SU-DHL-6 (cell line): ENCODE measurements at regions not wholly inside any gene's neighbourhood (a gene's known extent, or its start where the extent isn't known, plus 50 kb on each side); places are given as distances from the start of the nearest gene placed in this dataset.

Experiments
- H2AFZ ChIP-seq: fragments of 200-600 bp; sonication (generic); 2 replicates; pipeline ENCODE4 v1.6.1; 2014; ENCODE audit warnings: low read depth, mild to moderate bottlenecking, moderate library complexity, mixed read lengths, antibody characterized with exemption, low read length; ENCODE audit not compliant: severe bottlenecking
- H3F3A ChIP-seq: fragments of 200-600 bp; shearing (Covaris generic); 2 replicates; pipeline ENCODE4 v1.6.0; 2016; ENCODE audit warnings: antibody characterized with exemption, mild to moderate bottlenecking; ENCODE audit not compliant: insufficient read depth
- H3K27ac ChIP-seq: fragments of 200-600 bp; sonication (generic); 2 replicates; pipeline ENCODE4 v1.5.1; 2016; ENCODE audit warnings: low read depth, mild to moderate bottlenecking, low read length, moderate library complexity, mixed read lengths
- H3K27me3 ChIP-seq: fragments of 200-600 bp; sonication (generic), shearing (Covaris generic); 2 replicates; pipeline ENCODE4 v1.6.0; 2014; ENCODE audit warnings: mild to moderate bottlenecking, low read length
- H3K36me3 ChIP-seq: fragments of 200-600 bp; sonication (generic); 2 replicates; pipeline ENCODE4 v1.6.1; 2014; ENCODE audit warnings: mild to moderate bottlenecking, low read length, mixed read lengths
- H3K4me2 ChIP-seq: fragments of 300-600, 200-600 bp; shearing (Covaris generic), sonication (generic); 2 replicates; pipeline ENCODE4 v1.6.0; 2014; ENCODE audit warnings: low read length, low read depth, mild to moderate bottlenecking; ENCODE audit not compliant: poor library complexity, severe bottlenecking
- H3K4me3 ChIP-seq: fragments of 200-600 bp; sonication (generic); 2 replicates; pipeline ENCODE4 v1.5.1; 2014; ENCODE audit warnings: antibody characterized with exemption, low read length, mild to moderate bottlenecking, mixed read lengths; ENCODE audit not compliant: insufficient read depth, poor library complexity, severe bottlenecking
- H3K79me2 ChIP-seq: fragments of 200-600 bp; sonication (generic); 2 replicates; pipeline ENCODE4 v1.6.1; 2014; ENCODE audit warnings: mild to moderate bottlenecking, low read length, moderate library complexity; ENCODE audit not compliant: insufficient read depth
- H3K9ac ChIP-seq: fragments of 200-600 bp; sonication (generic); 2 replicates; pipeline ENCODE4 v1.7.0; 2014; ENCODE audit warnings: mild to moderate bottlenecking, low read length
- H3K9me2 ChIP-seq: fragments of 200-600 bp; sonication (generic); replicated peaks from 2 replicates; pipeline ENCODE4 v1.6.1; 2014; ENCODE audit warnings: low read length; ENCODE audit not compliant: insufficient read depth
- H3K9me3 ChIP-seq: fragments of 200-600 bp; sonication (generic); 2 replicates; pipeline ENCODE4 v1.6.1; 2014; ENCODE audit warnings: low read length, mixed read lengths; ENCODE audit not compliant: insufficient read depth
- H4K20me1 ChIP-seq: fragments of 200-600 bp; sonication (generic); 2 replicates; pipeline ENCODE4 v1.6.1; 2014; ENCODE audit warnings: low read depth, mild to moderate bottlenecking, antibody characterized with exemption, low read length, moderate library complexity, mixed read lengths
- CTCF ChIP-seq: fragments of 200-600 bp; sonication (generic); IDR thresholded peaks from one replicate; pipeline ENCODE4 v1.5.1; 2017; ENCODE audit warnings: antibody characterized with exemption, mild to moderate bottlenecking, low read length, moderate library complexity; ENCODE audit not compliant: insufficient read depth, poor library complexity, severe bottlenecking
- EZH2phosphoT487 ChIP-seq: fragments of 200-600 bp; sonication (generic), shearing (Covaris generic); conservative IDR thresholded peaks from 2 replicates; pipeline ENCODE4 v1.6.1; 2018; ENCODE audit warnings: mild to moderate bottlenecking, antibody characterized with exemption, low read length, moderate library complexity, mixed read lengths

- H3K4me2 ChIP-seq = no peak overlapping the region
- H3K9me2 ChIP-seq = no peaks in the 10 kb centered on the region
- H3K79me2 ChIP-seq = no peaks in the 10 kb centered on the region
- TF ChIP-seq CTCF (no peak), EZH2phosphoT487 (no peak)
- no peaks in the 10 kb centered on the region for H4K20me1 ChIP-seq
- H3K9ac ChIP-seq = no peak overlapping the region
- H3K27me3 ChIP-seq = no peaks in the 10 kb centered on the region
- H3K4me3 ChIP-seq = no peak overlapping the region
- H3K27ac ChIP-seq = no peak overlapping the region
- H3F3A ChIP-seq = no peaks in the 10 kb centered on the region
- no peaks in the 10 kb centered on the region for H3K9me3 ChIP-seq
- no peaks in the 10 kb centered on the region for H3K36me3 ChIP-seq
- no peak overlapping the region for H2AFZ ChIP-seq
These were observed 181.5 kb upstream of the ACVR2A start for GRCh38 chr2:147663153-147663961.

DNA sequence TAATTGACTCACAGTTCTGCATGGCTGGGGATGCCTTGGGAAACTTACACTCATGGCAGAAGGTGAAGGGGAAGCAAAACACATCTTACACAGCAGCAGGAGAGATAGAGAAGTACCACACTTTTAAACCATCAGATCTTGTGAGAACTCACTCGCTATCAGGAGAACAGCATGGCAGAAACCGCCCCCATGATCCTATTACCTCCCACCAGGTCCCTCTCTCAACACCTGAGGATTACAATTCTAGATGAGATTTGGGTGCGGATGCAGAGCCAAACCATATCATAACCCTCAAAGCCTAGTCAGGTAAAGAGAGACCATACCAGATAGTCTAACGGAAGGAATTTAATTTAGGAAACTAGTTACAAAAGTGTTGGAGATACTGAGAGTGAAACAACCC lies 182.6 kb upstream of the ACVR2A start:
- no peak overlapping the region for H2AFZ ChIP-seq
- no peaks in the 10 kb centered on the region for H4K20me1 ChIP-seq
- H3K79me2 ChIP-seq = no peaks in the 10 kb centered on the region
- H3K9ac ChIP-seq = no peak overlapping the region
- no peak overlapping the region for H3K4me2 ChIP-seq
- no peaks in the 10 kb centered on the region for H3K9me3 ChIP-seq
- H3F3A ChIP-seq = no peaks in the 10 kb centered on the region
- no peaks in the 10 kb centered on the region for H3K27me3 ChIP-seq
- no peak overlapping the region for H3K4me3 ChIP-seq
- no peaks in the 10 kb centered on the region for H3K36me3 ChIP-seq
- TF ChIP-seq CTCF = no peak
- H3K9me2 ChIP-seq = no peaks in the 10 kb centered on the region
- no peak overlapping the region for H3K27ac ChIP-seq

GRCh38 chr2:147660680-147661079 lies 184.1 kb upstream of the ACVR2A start:
- Histone ChIP-seq H3K27ac (no peak overlapping the region), H3K4me3 (no peak overlapping the region), H3K9me2 (no peaks in the 10 kb centered on the region), H3K27me3 (no peaks in the 10 kb centered on the region), H3K79me2 (no peaks in the 10 kb centered on the region), H4K20me1 (no peaks in the 10 kb centered on the region), H3K9me3 (no peaks in the 10 kb centered on the region), H3F3A (no peaks in the 10 kb centered on the region), H3K4me2 (no peak overlapping the region), H3K9ac (no peak overlapping the region), H2AFZ (no peak overlapping the region), H3K36me3 (no peaks in the 10 kb centered on the region)
- TF ChIP-seq CTCF (no peak), EZH2phosphoT487 (no peak)
